BLaER1 (cell line): ENCODE measurements at regions not wholly inside any gene's neighbourhood (a gene's known extent, or its start where the extent isn't known, plus 50 kb on each side); places are given as distances from the start of the nearest gene placed in this dataset.

Experiments used
- H3K27ac ChIP-seq: shearing (Covaris generic); formaldehyde crosslinking; 2 replicates; pipeline ENCODE4 v1.8.1; 2022
- H3K27me3 ChIP-seq: shearing (Covaris generic); formaldehyde crosslinking; 2 replicates; pipeline ENCODE4 v1.8.1; 2022
- H3K36me3 ChIP-seq: shearing (Covaris generic); formaldehyde crosslinking; 2 replicates; pipeline ENCODE4 v1.8.1; 2022
- H3K4me1 ChIP-seq: shearing (Covaris generic); formaldehyde crosslinking; 2 replicates; pipeline ENCODE4 v1.8.1; 2022
- H3K4me2 ChIP-seq: shearing (Covaris generic); formaldehyde crosslinking; 2 replicates; pipeline ENCODE4 v1.8.1; 2022
- H3K4me3 ChIP-seq: shearing (Covaris generic); formaldehyde crosslinking; 2 replicates; pipeline ENCODE4 v1.8.1; 2022
- H3K9ac ChIP-seq: shearing (Covaris generic); formaldehyde crosslinking; 2 replicates; pipeline ENCODE4 v1.8.1; 2022
- H3K9me3 ChIP-seq: shearing (Covaris generic); formaldehyde crosslinking; 2 replicates; pipeline ENCODE4 v1.8.1; 2022
- H4K20me1 ChIP-seq: shearing (Covaris generic); formaldehyde crosslinking; 2 replicates; pipeline ENCODE4 v1.8.1; 2022
- Cebpa-rat ChIP-seq: shearing (Covaris generic); IDR thresholded peaks from 2 replicates; pipeline ENCODE4 v1.8.1; 2022

GRCh38 chr2:65557616-65558573 lies 125.5 kb upstream of the SPRED2 start:
- no peak overlapping the region for H3K4me2 ChIP-seq
- H4K20me1 ChIP-seq, result peaks cover 23% of the 10 kb centered on the region
- no peak for TF ChIP-seq Cebpa-rat
- H3K27ac ChIP-seq, result no peak overlapping the region
- no peak overlapping the region for H3K4me3 ChIP-seq
- no peaks in the 10 kb centered on the region for H3K36me3 ChIP-seq
- H3K9me3 ChIP-seq, result no peaks in the 10 kb centered on the region
- no peaks in the 10 kb centered on the region for H3K27me3 ChIP-seq
- H3K9ac ChIP-seq, result no peak overlapping the region
- H3K4me1 ChIP-seq, result peaks cover 52% of the 10 kb centered on the region

GRCh38 chr2:65554765-65555591 lies 122.6 kb upstream of the SPRED2 start:
- Histone ChIP-seq H3K27ac (no peak overlapping the region), H3K27me3 (no peaks in the 10 kb centered on the region), H3K9me3 (no peaks in the 10 kb centered on the region), H3K36me3 (no peaks in the 10 kb centered on the region), H3K4me2 (peak overlapping the region; percentile 83), H3K4me1 (peaks cover 42% of the 10 kb centered on the region), H3K4me3 (no peak overlapping the region), H3K9ac (no peak overlapping the region), H4K20me1 (peaks cover 23% of the 10 kb centered on the region)
- no peak for TF ChIP-seq Cebpa-rat

GRCh38 chr2:65553504-65554074 lies 121.2 kb upstream of the SPRED2 start:
- H3K4me2 ChIP-seq, result peak overlapping the region; percentile 83
- peaks cover 42% of the 10 kb centered on the region for H3K4me1 ChIP-seq
- H3K27me3 ChIP-seq, result no peaks in the 10 kb centered on the region
- H3K27ac ChIP-seq, result no peak overlapping the region
- no peak for TF ChIP-seq Cebpa-rat
- H3K9me3 ChIP-seq, result no peaks in the 10 kb centered on the region
- H3K9ac ChIP-seq, result no peak overlapping the region
- no peaks in the 10 kb centered on the region for H3K36me3 ChIP-seq
- no peak overlapping the region for H3K4me3 ChIP-seq
- H4K20me1 ChIP-seq, result peaks cover 23% of the 10 kb centered on the region

- Histone ChIP-seq H3K27ac (no peak overlapping the region), H3K9me3 (no peaks in the 10 kb centered on the region), H3K27me3 (no peaks in the 10 kb centered on the region), H3K4me2 (no peak overlapping the region), H3K4me3 (no peak overlapping the region), H3K36me3 (no peaks in the 10 kb centered on the region), H4K20me1 (peaks cover 23% of the 10 kb centered on the region), H3K9ac (no peak overlapping the region), H3K4me1 (peaks cover 35% of the 10 kb centered on the region)
- no peak for TF ChIP-seq Cebpa-rat
Observed at GRCh38 chr2:65551528-65551927, 119.1 kb upstream of the SPRED2 start.

- no peaks in the 10 kb centered on the region for H3K9me3 ChIP-seq
- no peak for TF ChIP-seq Cebpa-rat
- H4K20me1 ChIP-seq, result peaks cover 19% of the 10 kb centered on the region
- no peaks in the 10 kb centered on the region for H3K36me3 ChIP-seq
- no peak overlapping the region for H3K27ac ChIP-seq
- H3K4me2 ChIP-seq, result no peak overlapping the region
- no peak overlapping the region for H3K9ac ChIP-seq
- H3K27me3 ChIP-seq, result no peaks in the 10 kb centered on the region
- H3K4me1 ChIP-seq, result peaks cover 22% of the 10 kb centered on the region
- no peak overlapping the region for H3K4me3 ChIP-seq
Observed at GRCh38 chr2:65550246-65550645, 117.8 kb upstream of the SPRED2 start.

GRCh38 chr2:65549631-65550030 lies 117.2 kb upstream of the SPRED2 start:
- peaks cover 16% of the 10 kb centered on the region for H3K4me1 ChIP-seq
- no peak overlapping the region for H3K4me2 ChIP-seq
- H3K36me3 ChIP-seq, result no peaks in the 10 kb centered on the region

GRCh38 chr2:65549257-65549627 lies 116.8 kb upstream of the SPRED2 start:
- Histone ChIP-seq H3K4me2 (no peak overlapping the region), H3K4me3 (no peak overlapping the region)
- no peak for TF ChIP-seq Cebpa-rat

More at GRCh38 chr2:65549631-65550030, 117.2 kb upstream of the SPRED2 start:
- Histone ChIP-seq H3K27me3 (no peaks in the 10 kb centered on the region), H3K4me3 (no peak overlapping the region), H4K20me1 (peaks cover 13% of the 10 kb centered on the region), H3K9ac (no peak overlapping the region), H3K27ac (no peak overlapping the region), H3K9me3 (no peaks in the 10 kb centered on the region)
- no peak for TF ChIP-seq Cebpa-rat

GRCh38 chr2:65548576-65549256 lies 116.3 kb upstream of the SPRED2 start:
- no peak for TF ChIP-seq Cebpa-rat
- no peak overlapping the region for H3K9ac ChIP-seq

More at GRCh38 chr2:65549257-65549627, 116.8 kb upstream of the SPRED2 start:
- Histone ChIP-seq H3K36me3 (no peaks in the 10 kb centered on the region), H3K9me3 (no peaks in the 10 kb centered on the region), H3K27me3 (no peaks in the 10 kb centered on the region), H3K4me1 (peaks cover 12% of the 10 kb centered on the region), H3K9ac (no peak overlapping the region), H4K20me1 (peaks cover 9% of the 10 kb centered on the region), H3K27ac (no peak overlapping the region)

GRCh38 chr2:65548064-65548463 lies 115.7 kb upstream of the SPRED2 start:
- no peaks in the 10 kb centered on the region for H4K20me1 ChIP-seq
- H3K4me3 ChIP-seq, result no peak overlapping the region
- no peak overlapping the region for H3K9ac ChIP-seq
- H3K27ac ChIP-seq, result no peak overlapping the region
- H3K9me3 ChIP-seq, result no peaks in the 10 kb centered on the region
- no peaks in the 10 kb centered on the region for H3K27me3 ChIP-seq
- H3K4me1 ChIP-seq, result peaks cover 10% of the 10 kb centered on the region
- no peaks in the 10 kb centered on the region for H3K36me3 ChIP-seq
- no peak for TF ChIP-seq Cebpa-rat
- no peak overlapping the region for H3K4me2 ChIP-seq

More at GRCh38 chr2:65548576-65549256, 116.3 kb upstream of the SPRED2 start:
- Histone ChIP-seq H3K4me2 (no peak overlapping the region), H3K27ac (no peak overlapping the region), H3K36me3 (no peaks in the 10 kb centered on the region), H3K4me3 (no peak overlapping the region), H3K9me3 (no peaks in the 10 kb centered on the region), H3K4me1 (peaks cover 10% of the 10 kb centered on the region), H3K27me3 (no peaks in the 10 kb centered on the region), H4K20me1 (peaks cover 4% of the 10 kb centered on the region)
